HEK293 (cell line): ENCODE measurements at regions not wholly inside any gene's neighbourhood (a gene's known extent, or its start where the extent isn't known, plus 50 kb on each side); places are given as distances from the start of the nearest gene placed in this dataset.

Source experiments
- CTCF ChIA-PET: fragments of 350-600 bp; formaldehyde crosslinking; extraction: SDS; loops from one replicate; lab custom pipeline; 2021; ENCODE audit warnings: antibody characterized with exemption; lab: Yijun Ruan, JAX
- POLR2A ChIA-PET: fragments of 300-600 bp; formaldehyde crosslinking; extraction: SDS; loops from one replicate; lab custom pipeline; 2020; ENCODE audit warnings: antibody characterized with exemption, inconsistent platforms; lab: Yijun Ruan, JAX
- H3K27ac ChIP-seq: fragments of 200-500 bp; sonication (Bioruptor generic); 2 replicates; pipeline ENCODE4 v1.5.1; 2014; ENCODE audit warnings: low read depth, low read length, control low read depth, inconsistent platforms; ENCODE audit errors: extremely low read depth
- H3K36me3 ChIP-seq, 2 experiments: fragments of 200-500 bp in 1 of 2; sonication (Bioruptor generic) in 1 of 2; 1 replicate in 1 of 2; 2 replicates in 1 of 2; pipeline ENCODE4 v1.5.1; 2014 to 2017; ENCODE audit warnings: inconsistent platforms in 2 of 2, low read length in 2 of 2; ENCODE audit not compliant: control insufficient read depth in 2 of 2, insufficient read depth in 1 of 2
- H3K4me1 ChIP-seq: fragments of 200-500 bp; sonication (Bioruptor generic); 2 replicates; pipeline ENCODE4 v1.5.1; 2014; ENCODE audit warnings: mild to moderate bottlenecking, low read length, inconsistent platforms; ENCODE audit not compliant: control insufficient read depth, insufficient read depth
- H3K4me3 ChIP-seq: 2 replicates; pipeline ENCODE4 v1.5.1; 2011; ENCODE audit warnings: low read depth, mild to moderate bottlenecking, control low read depth, low read length, moderate library complexity
- H3K9me3 ChIP-seq: fragments of 200-500 bp; sonication (Bioruptor generic); 2 replicates; pipeline ENCODE4 v1.5.1; 2014; ENCODE audit warnings: low read depth, low read length, inconsistent platforms; ENCODE audit not compliant: control insufficient read depth, insufficient read depth
- FEZF1 ChIP-seq: fragments of 450-650 bp; formaldehyde crosslinking; IDR thresholded peaks from 2 replicates; pipeline ENCODE4 v1.5.1; 2016; ENCODE audit warnings: missing biosample characterization, missing genetic modification characterization
- HOXA7 ChIP-seq: sonication (generic); formaldehyde crosslinking; IDR thresholded peaks from 2 replicates; pipeline ENCODE4 v1.8.1; 2022; ENCODE audit warnings: missing genetic modification reagents, borderline replicate concordance
- KLF1 ChIP-seq: fragments of 450-650 bp; formaldehyde crosslinking; IDR thresholded peaks from 2 replicates; pipeline ENCODE4 v1.5.1; 2016; ENCODE audit warnings: missing biosample characterization, missing genetic modification characterization
- KLF10 ChIP-seq: fragments of 450-650 bp; IDR thresholded peaks from 2 replicates; pipeline ENCODE4 v1.5.1; 2018; ENCODE audit warnings: missing biosample characterization, mild to moderate bottlenecking, missing genetic modification characterization
- SCRT2 ChIP-seq: fragments of 450-650 bp; formaldehyde crosslinking; IDR thresholded peaks from 2 replicates; pipeline ENCODE4 v1.5.1; 2016; ENCODE audit warnings: missing biosample characterization, missing genetic modification characterization
- SETDB1 ChIP-seq: IDR thresholded peaks from one replicate; pipeline ENCODE4 v1.6.1; 2017; ENCODE audit warnings: mild to moderate bottlenecking, low read length, moderate library complexity, mixed read lengths; ENCODE audit not compliant: insufficient read length
- ZBTB20 ChIP-seq: fragments of 450-650 bp; formaldehyde crosslinking; IDR thresholded peaks from 2 replicates; pipeline ENCODE4 v1.5.1; 2016; ENCODE audit warnings: missing biosample characterization, missing genetic modification characterization
- ZBTB7A ChIP-seq: fragments of 450-650 bp; formaldehyde crosslinking; IDR thresholded peaks from 2 replicates; pipeline ENCODE4 v1.5.1; 2016; ENCODE audit warnings: low read depth, missing biosample characterization, missing genetic modification characterization
- ZFP41 ChIP-seq: fragments of 450-650 bp; formaldehyde crosslinking; IDR thresholded peaks from 2 replicates; pipeline ENCODE4 v1.5.1; 2016; ENCODE audit warnings: missing biosample characterization, missing genetic modification characterization, borderline replicate concordance
- ZNF157 ChIP-seq: fragments of 450-650 bp; formaldehyde crosslinking; IDR thresholded peaks from 2 replicates; pipeline ENCODE4 v1.5.1; 2016; ENCODE audit warnings: missing biosample characterization, missing genetic modification characterization
- ZNF2 ChIP-seq: fragments of 450-650 bp; formaldehyde crosslinking; IDR thresholded peaks from 2 replicates; pipeline ENCODE4 v1.5.1; 2016; ENCODE audit warnings: missing biosample characterization, missing genetic modification characterization
- ZNF221 ChIP-seq: fragments of 450-650 bp; formaldehyde crosslinking; IDR thresholded peaks from 2 replicates; pipeline ENCODE4 v1.5.1; 2017; ENCODE audit warnings: missing biosample characterization, missing genetic modification characterization, borderline replicate concordance
- ZNF350 ChIP-seq: fragments of 450-650 bp; formaldehyde crosslinking; IDR thresholded peaks from 2 replicates; pipeline ENCODE4 v1.5.0; 2017; ENCODE audit warnings: missing biosample characterization, mild to moderate bottlenecking, missing genetic modification characterization
- ZNF423 ChIP-seq: fragments of 450-650 bp; formaldehyde crosslinking; IDR thresholded peaks from 2 replicates; pipeline ENCODE4 v1.5.1; 2016; ENCODE audit warnings: missing biosample characterization, missing genetic modification characterization
- ZNF433 ChIP-seq: fragments of 450-650 bp; formaldehyde crosslinking; IDR thresholded peaks from 2 replicates; pipeline ENCODE4 v1.5.1; 2016; ENCODE audit warnings: missing biosample characterization, missing genetic modification characterization, low read depth
- ZNF473 ChIP-seq: fragments of 450-650 bp; formaldehyde crosslinking; IDR thresholded peaks from 2 replicates; pipeline ENCODE4 v1.5.1; 2017; ENCODE audit warnings: missing biosample characterization, missing genetic modification characterization
- ZNF48 ChIP-seq: fragments of 450-650 bp; formaldehyde crosslinking; IDR thresholded peaks from 2 replicates; pipeline ENCODE4 v1.5.1; 2016; ENCODE audit warnings: missing biosample characterization, missing genetic modification characterization
- ZNF555 ChIP-seq: fragments of 450-650 bp; formaldehyde crosslinking; conservative IDR thresholded peaks from 2 replicates; pipeline ENCODE4 v1.5.1; 2017; ENCODE audit warnings: missing biosample characterization, mild to moderate bottlenecking, missing genetic modification characterization, inconsistent platforms
- ZNF560 ChIP-seq: fragments of 450-650 bp; formaldehyde crosslinking; IDR thresholded peaks from 2 replicates; pipeline ENCODE4 v1.5.1; 2017; ENCODE audit warnings: missing biosample characterization, missing genetic modification characterization, borderline replicate concordance
- ZNF561 ChIP-seq: fragments of 450-650 bp; IDR thresholded peaks from 2 replicates; pipeline ENCODE4 v1.5.1; 2018; ENCODE audit warnings: missing biosample characterization, missing genetic modification characterization, borderline replicate concordance
- ZNF596 ChIP-seq: fragments of 450-650 bp; IDR thresholded peaks from 2 replicates; pipeline ENCODE4 v1.5.0; 2018; ENCODE audit warnings: missing biosample characterization, mild to moderate bottlenecking, missing genetic modification characterization, moderate library complexity
- ZNF677 ChIP-seq: fragments of 450-650 bp; IDR thresholded peaks from 2 replicates; pipeline ENCODE4 v1.5.0; 2018; ENCODE audit warnings: missing biosample characterization, mild to moderate bottlenecking, missing genetic modification characterization, moderate library complexity
- ZNF785 ChIP-seq: fragments of 450-650 bp; formaldehyde crosslinking; IDR thresholded peaks from 2 replicates; pipeline ENCODE4 v1.5.1; 2016; ENCODE audit warnings: missing biosample characterization, missing genetic modification characterization
- ZNF837 ChIP-seq: fragments of 450-650 bp; formaldehyde crosslinking; IDR thresholded peaks from 2 replicates; pipeline ENCODE4 v1.5.1; 2016; ENCODE audit warnings: missing biosample characterization, missing genetic modification characterization
- TF ChIP-seq, protein P1 (sequence below): fragments of 450-650 bp; formaldehyde crosslinking; IDR thresholded peaks from 2 replicates; pipeline ENCODE4 v1.5.1; 2016; ENCODE audit warnings: missing biosample characterization, missing genetic modification characterization
- TF ChIP-seq, protein P2 (sequence below): fragments of 450-650 bp; formaldehyde crosslinking; IDR thresholded peaks from 2 replicates; pipeline ENCODE4 v1.5.1; 2016; ENCODE audit warnings: missing biosample characterization, missing genetic modification characterization
- TF ChIP-seq, protein P3 (sequence below): fragments of 450-650 bp; formaldehyde crosslinking; IDR thresholded peaks from 2 replicates; pipeline ENCODE4 v1.5.1; 2016; ENCODE audit warnings: missing biosample characterization, missing genetic modification characterization
- TF ChIP-seq, protein P4 (sequence below): fragments of 450-650 bp; formaldehyde crosslinking; IDR thresholded peaks from 2 replicates; pipeline ENCODE4 v1.5.1; 2016; ENCODE audit warnings: missing biosample characterization, missing genetic modification characterization
- TF ChIP-seq, protein P5 (sequence below): fragments of 450-650 bp; formaldehyde crosslinking; IDR thresholded peaks from 2 replicates; pipeline ENCODE4 v1.5.1; 2017; ENCODE audit warnings: missing biosample characterization, missing genetic modification characterization

DNA sequence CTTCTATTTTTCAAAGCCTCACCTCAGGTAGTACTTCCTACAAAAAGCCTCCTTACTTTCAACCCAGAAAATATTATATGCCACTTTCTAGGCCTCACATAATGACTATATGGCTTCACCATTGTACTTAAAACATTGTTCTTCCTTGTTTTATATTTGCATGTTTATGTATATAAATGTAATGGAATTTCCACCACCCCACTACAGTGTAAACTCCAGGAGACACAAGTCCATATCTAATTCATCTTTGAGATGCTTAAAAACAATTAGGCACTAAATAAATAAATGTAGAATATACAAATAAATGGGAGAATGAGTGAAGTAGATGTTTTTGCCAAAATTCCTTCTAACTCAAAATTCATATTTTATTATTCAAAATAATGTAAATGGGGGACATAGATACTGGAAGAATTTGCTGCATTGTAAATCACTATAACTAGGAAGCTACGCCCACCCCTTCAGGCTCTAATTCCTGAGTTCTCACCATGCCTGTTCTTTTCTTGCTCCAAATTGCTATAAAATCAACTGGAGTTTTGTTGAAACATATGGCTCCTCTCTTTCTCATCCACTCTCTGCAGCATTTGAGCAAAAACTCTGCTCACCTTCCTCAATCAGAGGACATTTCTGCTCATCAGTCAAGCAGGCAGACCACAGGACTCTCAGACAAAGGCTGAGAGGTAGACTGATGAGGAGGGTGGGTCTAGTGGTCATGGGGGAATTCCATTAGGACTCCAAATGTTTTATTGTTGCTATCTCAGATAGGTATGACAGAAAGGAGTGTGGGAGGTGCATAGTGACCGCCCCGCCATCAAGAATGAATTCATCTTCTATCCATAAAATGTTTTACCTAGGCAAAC is 243.0 kb downstream of the HNMT start:
- ChIA-PET POLR2A (no interaction called here), CTCF (interaction anchor here (0.6 kb wide), 1 partner anchor 16 kb away, joined by 4 read pairs; no protein-coding TSS in a partner anchor)
- Histone ChIP-seq H3K4me1 (no peaks in the 10 kb centered on the region), H3K9me3 (no peaks in the 10 kb centered on the region), H3K36me3 (no peaks in the 10 kb centered on the region), H3K27ac (no peak overlapping the region), H3K4me3 (no peak overlapping the region)
- no peak for TF ChIP-seq HOXA7
- no peak for TF ChIP-seq ZNF2
- no peak for TF ChIP-seq ZNF350 (tag by site-specific recombination)
- TF ChIP-seq KLF10 (tag by site-specific recombination): no peak
- TF ChIP-seq ZNF473 (tag by site-specific recombination): no peak
- TF ChIP-seq ZNF221 (tag by site-specific recombination): no peak
- TF ChIP-seq ZNF837 (tag by site-specific recombination): no peak
- TF ChIP-seq, protein P1, sequence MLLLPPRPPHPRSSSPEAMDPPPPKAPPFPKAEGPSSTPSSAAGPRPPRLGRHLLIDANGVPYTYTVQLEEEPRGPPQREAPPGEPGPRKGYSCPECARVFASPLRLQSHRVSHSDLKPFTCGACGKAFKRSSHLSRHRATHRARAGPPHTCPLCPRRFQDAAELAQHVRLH (tag by site-specific recombination): no peak
- no peak for TF ChIP-seq ZNF423
- no peak for TF ChIP-seq KLF1 (tag by site-specific recombination)
- TF ChIP-seq ZNF596 (tag by site-specific recombination): no peak
- no peak for TF ChIP-seq ZNF785 (tag by site-specific recombination)
- no peak for TF ChIP-seq ZNF560
- TF ChIP-seq, protein P2, sequence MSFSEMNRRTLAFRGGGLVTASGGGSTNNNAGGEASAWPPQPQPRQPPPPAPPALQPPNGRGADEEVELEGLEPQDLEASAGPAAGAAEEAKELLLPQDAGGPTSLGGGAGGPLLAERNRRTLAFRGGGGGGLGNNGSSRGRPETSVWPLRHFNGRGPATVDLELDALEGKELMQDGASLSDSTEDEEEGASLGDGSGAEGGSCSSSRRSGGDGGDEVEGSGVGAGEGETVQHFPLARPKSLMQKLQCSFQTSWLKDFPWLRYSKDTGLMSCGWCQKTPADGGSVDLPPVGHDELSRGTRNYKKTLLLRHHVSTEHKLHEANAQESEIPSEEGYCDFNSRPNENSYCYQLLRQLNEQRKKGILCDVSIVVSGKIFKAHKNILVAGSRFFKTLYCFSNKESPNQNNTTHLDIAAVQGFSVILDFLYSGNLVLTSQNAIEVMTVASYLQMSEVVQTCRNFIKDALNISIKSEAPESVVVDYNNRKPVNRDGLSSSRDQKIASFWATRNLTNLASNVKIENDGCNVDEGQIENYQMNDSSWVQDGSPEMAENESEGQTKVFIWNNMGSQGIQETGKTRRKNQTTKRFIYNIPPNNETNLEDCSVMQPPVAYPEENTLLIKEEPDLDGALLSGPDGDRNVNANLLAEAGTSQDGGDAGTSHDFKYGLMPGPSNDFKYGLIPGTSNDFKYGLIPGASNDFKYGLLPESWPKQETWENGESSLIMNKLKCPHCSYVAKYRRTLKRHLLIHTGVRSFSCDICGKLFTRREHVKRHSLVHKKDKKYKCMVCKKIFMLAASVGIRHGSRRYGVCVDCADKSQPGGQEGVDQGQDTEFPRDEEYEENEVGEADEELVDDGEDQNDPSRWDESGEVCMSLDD: no peak
- TF ChIP-seq, protein P3, sequence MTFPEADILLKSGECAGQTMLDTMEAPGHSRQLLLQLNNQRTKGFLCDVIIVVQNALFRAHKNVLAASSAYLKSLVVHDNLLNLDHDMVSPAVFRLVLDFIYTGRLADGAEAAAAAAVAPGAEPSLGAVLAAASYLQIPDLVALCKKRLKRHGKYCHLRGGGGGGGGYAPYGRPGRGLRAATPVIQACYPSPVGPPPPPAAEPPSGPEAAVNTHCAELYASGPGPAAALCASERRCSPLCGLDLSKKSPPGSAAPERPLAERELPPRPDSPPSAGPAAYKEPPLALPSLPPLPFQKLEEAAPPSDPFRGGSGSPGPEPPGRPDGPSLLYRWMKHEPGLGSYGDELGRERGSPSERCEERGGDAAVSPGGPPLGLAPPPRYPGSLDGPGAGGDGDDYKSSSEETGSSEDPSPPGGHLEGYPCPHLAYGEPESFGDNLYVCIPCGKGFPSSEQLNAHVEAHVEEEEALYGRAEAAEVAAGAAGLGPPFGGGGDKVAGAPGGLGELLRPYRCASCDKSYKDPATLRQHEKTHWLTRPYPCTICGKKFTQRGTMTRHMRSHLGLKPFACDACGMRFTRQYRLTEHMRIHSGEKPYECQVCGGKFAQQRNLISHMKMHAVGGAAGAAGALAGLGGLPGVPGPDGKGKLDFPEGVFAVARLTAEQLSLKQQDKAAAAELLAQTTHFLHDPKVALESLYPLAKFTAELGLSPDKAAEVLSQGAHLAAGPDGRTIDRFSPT: no peak

DNA sequence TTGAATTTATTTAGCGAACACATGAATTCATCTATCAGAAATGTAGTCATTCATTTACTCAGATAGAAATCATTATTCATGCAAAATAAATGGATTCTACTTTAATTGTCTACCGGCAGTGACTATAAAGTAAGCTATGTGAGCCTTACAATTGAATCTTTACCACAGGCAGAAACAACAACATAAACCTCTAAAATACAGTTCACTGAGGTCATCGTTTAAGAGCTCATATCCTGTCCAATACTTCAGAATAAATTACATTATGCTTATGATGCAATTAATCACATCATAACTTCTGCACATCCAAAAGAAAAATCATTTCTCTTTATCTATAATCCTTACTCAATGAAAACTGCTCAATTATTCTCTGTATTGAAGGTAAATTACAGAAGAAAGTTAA is 244.7 kb downstream of the HNMT start:
- H3K36me3 ChIP-seq: no peaks in the 10 kb centered on the region
- no peak overlapping the region for H3K4me3 ChIP-seq
- POLR2A ChIA-PET: no interaction called here
- CTCF ChIA-PET: interaction anchor here (0.7 kb wide), 2 partner anchors 44 to 82 kb away, joined by 3 read pairs; no protein-coding TSS in a partner anchor
- no peaks in the 10 kb centered on the region for H3K4me1 ChIP-seq
- no peaks in the 10 kb centered on the region for H3K9me3 ChIP-seq
- H3K27ac ChIP-seq: no peak overlapping the region
- TF ChIP-seq, protein P4, sequence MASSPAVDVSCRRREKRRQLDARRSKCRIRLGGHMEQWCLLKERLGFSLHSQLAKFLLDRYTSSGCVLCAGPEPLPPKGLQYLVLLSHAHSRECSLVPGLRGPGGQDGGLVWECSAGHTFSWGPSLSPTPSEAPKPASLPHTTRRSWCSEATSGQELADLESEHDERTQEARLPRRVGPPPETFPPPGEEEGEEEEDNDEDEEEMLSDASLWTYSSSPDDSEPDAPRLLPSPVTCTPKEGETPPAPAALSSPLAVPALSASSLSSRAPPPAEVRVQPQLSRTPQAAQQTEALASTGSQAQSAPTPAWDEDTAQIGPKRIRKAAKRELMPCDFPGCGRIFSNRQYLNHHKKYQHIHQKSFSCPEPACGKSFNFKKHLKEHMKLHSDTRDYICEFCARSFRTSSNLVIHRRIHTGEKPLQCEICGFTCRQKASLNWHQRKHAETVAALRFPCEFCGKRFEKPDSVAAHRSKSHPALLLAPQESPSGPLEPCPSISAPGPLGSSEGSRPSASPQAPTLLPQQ (tag by site-specific recombination): no peak
- no peak for TF ChIP-seq ZNF677
- TF ChIP-seq SCRT2: no peak
- TF ChIP-seq, protein P5, sequence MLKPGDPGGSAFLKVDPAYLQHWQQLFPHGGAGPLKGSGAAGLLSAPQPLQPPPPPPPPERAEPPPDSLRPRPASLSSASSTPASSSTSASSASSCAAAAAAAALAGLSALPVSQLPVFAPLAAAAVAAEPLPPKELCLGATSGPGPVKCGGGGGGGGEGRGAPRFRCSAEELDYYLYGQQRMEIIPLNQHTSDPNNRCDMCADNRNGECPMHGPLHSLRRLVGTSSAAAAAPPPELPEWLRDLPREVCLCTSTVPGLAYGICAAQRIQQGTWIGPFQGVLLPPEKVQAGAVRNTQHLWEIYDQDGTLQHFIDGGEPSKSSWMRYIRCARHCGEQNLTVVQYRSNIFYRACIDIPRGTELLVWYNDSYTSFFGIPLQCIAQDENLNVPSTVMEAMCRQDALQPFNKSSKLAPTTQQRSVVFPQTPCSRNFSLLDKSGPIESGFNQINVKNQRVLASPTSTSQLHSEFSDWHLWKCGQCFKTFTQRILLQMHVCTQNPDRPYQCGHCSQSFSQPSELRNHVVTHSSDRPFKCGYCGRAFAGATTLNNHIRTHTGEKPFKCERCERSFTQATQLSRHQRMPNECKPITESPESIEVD (tag by site-specific recombination): no peak
- TF ChIP-seq FEZF1 (tag by site-specific recombination): no peak
- TF ChIP-seq KLF1 (tag by site-specific recombination): no peak
- no peak for TF ChIP-seq SETDB1
- no peak for TF ChIP-seq ZNF433 (tag by site-specific recombination)
- TF ChIP-seq ZFP41 (tag by site-specific recombination): no peak
- no peak for TF ChIP-seq ZNF48
- TF ChIP-seq ZBTB20 (tag by site-specific recombination): no peak
- TF ChIP-seq ZNF157 (tag by site-specific recombination): no peak
- no peak for TF ChIP-seq ZNF555 (tag by site-specific recombination)
- TF ChIP-seq ZBTB7A (tag by site-specific recombination): no peak
- TF ChIP-seq ZNF561: no peak
